UCSD-AML1 (cell line): ENCODE measurements at regions not wholly inside any gene's neighbourhood (a gene's known extent, or its start where the extent isn't known, plus 50 kb on each side); places are given as distances from the start of the nearest gene placed in this dataset.
A peak's percentile ranks its signal among the peaks of the same experiment; 100 is the strongest.
"Not testable (repeated sequence)": the region's sequence is repeated elsewhere in the genome, so short reads cannot be mapped to it uniquely, and the experiment has no call there.

Source experiments
- DNase-seq: peaks from one replicate; lab custom pipeline; 2025; ENCODE audit not compliant: unreplicated experiment; lab: John Stamatoyannopoulos, UW

DNA sequence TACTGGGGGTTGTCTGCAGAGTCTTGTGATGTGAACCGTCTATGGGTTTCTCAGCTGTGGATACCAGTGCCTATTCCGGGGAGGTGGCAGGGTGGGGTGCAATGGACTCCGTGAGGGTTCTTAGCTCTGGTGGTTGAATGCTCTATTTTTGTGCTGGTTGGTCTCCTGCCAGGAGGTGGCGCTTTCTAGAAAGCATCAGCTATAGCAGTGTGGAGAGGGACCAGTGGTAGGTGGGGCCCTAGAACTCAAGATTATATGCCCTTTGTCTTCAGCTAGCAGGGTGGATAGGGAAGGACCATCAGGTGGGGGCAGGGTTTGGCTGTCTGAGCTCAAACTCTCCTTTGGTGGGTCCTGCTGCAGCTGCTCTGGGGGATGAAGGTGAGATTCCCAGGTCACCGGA, 127.3 kb upstream of the PLD5 start:
- peak; percentile 21 for DNase-seq

DNA sequence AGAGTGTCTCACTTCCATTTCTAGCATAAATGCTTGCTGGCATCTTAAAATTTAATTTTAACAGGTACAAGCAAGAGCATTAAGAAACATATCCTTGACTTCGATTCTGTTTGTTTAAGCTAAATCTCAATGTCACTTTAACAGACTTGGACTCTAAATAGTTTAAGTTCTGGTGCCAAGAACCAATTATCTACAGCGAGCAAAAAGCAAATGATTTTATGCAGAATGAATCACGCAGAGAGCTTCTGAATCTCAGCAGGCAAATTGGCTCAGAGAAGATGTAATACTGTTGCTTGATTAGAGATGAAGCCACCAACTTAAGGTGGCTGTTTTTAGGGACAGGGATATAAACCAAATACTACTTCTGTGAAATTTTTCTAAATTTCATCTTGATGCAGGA, 117.0 kb upstream of the PLD5 start:
- DNase-seq: no peak

DNA sequence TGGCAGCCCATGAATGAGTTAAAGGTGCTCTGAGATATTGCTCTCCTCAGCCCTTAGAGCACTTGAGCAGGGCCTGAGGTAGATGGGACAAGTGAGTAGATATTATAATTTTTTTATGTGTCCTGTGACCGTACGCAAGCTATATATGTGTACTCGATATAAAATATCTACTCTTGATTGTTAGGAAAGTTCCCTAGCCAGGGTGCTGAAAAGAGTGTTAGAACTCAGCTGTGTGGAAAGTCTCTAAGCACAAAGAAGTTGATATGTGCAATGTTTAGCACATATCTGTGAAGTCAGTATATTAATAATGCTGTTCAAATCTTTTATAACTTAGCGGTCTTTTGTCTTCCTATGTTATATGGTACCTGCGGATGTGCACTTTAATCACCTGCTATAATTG, 114.6 kb upstream of the PLD5 start:
- DNase-seq: no peak

GRCh38 chr1:242634732-242635131, 110.2 kb upstream of the PLD5 start:
- no peak for DNase-seq

DNA sequence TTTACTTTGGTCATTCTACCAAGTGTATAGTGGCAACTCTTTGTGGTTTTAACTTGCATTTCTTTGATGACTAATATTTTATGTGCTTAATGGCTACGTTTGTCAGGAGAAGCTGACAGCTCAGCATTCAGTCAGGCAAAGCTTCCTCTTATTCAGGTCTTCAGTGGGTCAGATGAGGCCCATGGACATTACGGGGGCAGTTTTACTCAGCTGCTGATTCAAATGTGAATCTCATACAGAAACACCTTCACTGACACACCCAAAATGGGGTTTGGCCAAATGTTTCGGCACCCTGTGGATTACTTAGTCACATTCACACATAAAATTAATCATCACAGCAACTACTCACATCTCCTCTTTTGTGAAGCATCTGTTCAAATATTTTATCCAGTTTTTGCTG, 104.9 kb upstream of the PLD5 start:
- no peak for DNase-seq

GRCh38 chr1:242623756-242624155, 99.3 kb upstream of the PLD5 start:
- DNase-seq: no peak

- DNase-seq: no peak
These were observed 98.6 kb upstream of the PLD5 start for GRCh38 chr1:242623119-242623518.

DNA sequence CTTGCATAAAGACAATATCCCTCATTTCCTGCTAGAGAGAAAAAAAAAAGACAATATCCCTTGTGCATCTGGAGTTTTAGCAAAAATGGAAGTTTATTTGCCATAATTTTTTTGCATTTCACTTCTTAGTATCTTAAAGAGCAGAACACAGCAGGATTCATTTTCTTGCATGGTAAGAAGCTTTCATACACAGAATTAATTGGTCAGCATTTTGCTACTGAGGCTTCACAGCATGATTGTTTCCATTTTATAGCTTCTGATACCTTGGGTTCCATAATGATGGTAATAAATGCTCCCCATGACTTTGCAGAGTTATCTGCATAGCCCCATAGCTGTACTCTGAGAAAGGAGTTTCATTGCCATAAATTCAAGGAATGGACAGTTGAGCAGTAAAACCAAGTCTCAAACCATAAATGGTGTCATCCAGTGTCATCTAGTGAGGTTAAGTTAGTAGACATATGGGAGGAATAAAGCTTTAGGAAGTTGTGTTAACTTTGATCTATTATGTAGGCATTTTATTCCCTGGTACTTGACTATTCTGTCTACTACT, 88.8 kb upstream of the PLD5 start:
- no peak for DNase-seq

GRCh38 chr1:242610209-242610608, 85.7 kb upstream of the PLD5 start:
- no peak for DNase-seq

DNA sequence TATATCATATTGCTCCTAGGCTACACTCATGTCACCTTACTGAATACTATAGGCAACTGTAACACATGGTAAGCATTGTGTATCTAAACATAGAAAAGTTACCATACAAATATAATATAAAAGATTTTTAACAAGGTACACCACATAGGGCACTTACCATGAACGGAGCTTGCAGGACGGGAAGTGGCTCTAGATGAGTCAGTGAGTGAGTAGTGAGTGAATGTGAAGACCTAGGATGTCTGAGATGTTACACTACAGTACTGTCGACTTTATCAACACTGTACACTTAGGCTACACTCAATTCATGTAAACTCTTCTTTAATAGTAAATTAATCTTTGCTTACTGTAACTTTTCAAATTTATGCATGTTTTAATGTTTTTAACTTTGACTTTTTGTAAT, 81.0 kb upstream of the PLD5 start:
- no peak for DNase-seq

GRCh38 chr1:242602001-242602400, 77.5 kb upstream of the PLD5 start:
- DNase-seq: no peak

GRCh38 chr1:242593756-242594155, 69.3 kb upstream of the PLD5 start:
- DNase-seq: not testable (repeated sequence)

DNA sequence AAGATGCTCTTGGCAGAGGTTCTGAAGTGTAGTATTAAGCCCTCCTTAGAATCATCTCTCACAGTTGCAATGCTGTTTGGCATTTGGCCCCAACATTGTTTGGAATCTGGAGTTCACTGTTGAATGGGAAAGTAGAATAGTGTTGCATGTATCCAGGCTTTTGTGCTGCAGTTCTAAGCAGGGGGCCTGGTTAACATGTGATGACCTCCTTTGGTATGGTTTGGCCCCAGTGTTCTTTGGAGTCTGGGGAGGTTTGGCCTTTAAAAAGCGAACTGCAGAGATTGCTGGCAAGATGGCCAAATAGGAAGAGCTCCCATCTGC, 61.8 kb upstream of the PLD5 start:
- DNase-seq: no peak

DNA sequence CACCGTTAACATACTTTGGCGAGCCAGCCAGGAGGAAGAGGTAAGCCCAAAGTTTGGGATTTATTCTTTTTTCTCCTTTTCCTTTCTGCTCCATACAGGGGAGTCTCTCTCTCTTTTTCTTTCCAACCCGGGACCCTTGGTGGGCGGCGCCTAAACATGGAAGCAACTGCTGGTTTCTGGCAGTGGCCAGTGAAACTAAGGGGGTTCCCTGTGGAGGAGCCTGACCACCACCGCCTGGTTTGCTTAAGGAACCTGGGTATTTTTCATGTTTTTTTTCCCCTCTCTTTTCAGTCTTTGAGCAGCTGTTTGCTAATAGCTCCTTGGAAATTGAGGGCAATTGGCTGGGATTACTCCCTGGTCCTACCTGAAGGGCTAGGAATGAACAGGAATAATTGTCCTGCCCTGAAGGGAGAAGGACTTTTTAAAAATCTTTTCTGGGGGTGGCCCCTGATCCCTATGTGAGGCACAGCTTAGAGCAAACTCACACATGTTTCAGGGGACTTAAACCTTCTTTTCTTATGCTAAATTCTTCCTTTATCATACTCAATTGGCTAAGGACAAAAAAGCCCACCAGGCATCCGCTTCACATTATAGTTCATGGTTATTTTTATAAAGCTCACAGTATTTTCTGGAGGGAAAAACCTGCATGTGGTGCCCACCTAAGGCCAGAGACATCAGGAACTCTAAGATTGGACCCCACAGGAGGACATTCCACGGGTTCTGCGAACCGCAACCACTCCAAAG, 61.3 kb upstream of the PLD5 start:
- DNase-seq: no peak

DNA sequence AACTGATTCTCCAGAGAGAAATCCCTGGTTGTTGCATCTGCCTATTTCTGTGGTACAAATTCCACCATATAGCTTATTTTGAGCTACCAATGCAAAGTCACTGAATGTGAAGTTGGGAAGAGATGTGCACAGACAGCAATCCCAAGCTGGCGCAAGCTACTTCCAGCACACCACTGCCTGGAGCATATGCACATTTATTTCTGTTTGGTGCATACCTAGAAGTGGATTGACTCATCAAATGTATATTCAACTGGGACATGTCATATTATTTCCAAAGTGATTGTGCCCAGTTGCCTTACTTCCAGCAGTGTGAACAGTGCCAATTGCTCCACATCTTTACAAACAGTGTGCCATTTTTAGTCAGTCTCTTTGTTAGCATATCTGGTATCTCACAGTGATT, 58.2 kb upstream of the PLD5 start:
- DNase-seq: no peak

- no peak for DNase-seq
These were observed 55.2 kb upstream of the PLD5 start for GRCh38 chr1:242579528-242580235.
